ENCODE measurements at regions not wholly inside any gene's neighbourhood (a gene's known extent, or its start where the extent isn't known, plus 50 kb on each side); places are given as distances from the start of the nearest gene placed in this dataset.

- Histone ChIP-seq H3K14ac (ENCODE audit: insufficient read length) (no peak overlapping the region), H3K36me3 (ENCODE audit: control insufficient read depth in 2 of 4, insufficient read depth in 4 of 4, low read length in 3 of 4) (peaks cover 0 to 4% (median 0%) of the 10 kb centered on the region in 4 experiments; a peak in 1 of 8 replicates), H3K23ac (ENCODE audit: insufficient read length) (no peak overlapping the region), H3K56ac (replicated peaks; ENCODE audit: insufficient read length, low read depth, low read length) (no peak overlapping the region), H3K27me3 (replicated peaks in 1 of 4; ENCODE audit: control insufficient read depth in 3 of 4, extremely low read depth in 1 of 4, insufficient read depth in 3 of 4, low read length in 3 of 4) (no peaks in the 10 kb centered on the region), H3K4me3 (ENCODE audit: extremely low read depth in 1 of 4, insufficient read depth in 2 of 4, low read depth in 3 of 4, low read length in 4 of 4) (no peak overlapping the region), H4K8ac (ENCODE audit: extremely low read depth, insufficient read depth, low read length) (no peak overlapping the region), H2BK12ac (ENCODE audit: low read depth, low read length) (no peak overlapping the region), H3K27ac (ENCODE audit: low read depth, low read length) (no peak overlapping the region), H3K4me2 (ENCODE audit: insufficient read depth in 1 of 2, low read depth in 2 of 2, low read length in 2 of 2) (no peak overlapping the region), H3K4me1 (replicated peaks in 1 of 4; ENCODE audit: control insufficient read depth in 3 of 4, insufficient read depth in 4 of 4, low read length in 3 of 4) (peaks cover 0 to 3% (median 0%) of the 10 kb centered on the region in 4 experiments; a peak in 1 of 7 replicates), H3K23me2 (ENCODE audit: low read depth, low read length) (no peaks in the 10 kb centered on the region), H3K4ac (replicated peaks; ENCODE audit: insufficient read length, low read depth, low read length) (no peak overlapping the region), H2BK20ac (ENCODE audit: low read length) (no peak overlapping the region), H2AK5ac (ENCODE audit: low read depth, low read length) (no peak overlapping the region), H2BK5ac (ENCODE audit: low read depth, low read length) (no peak overlapping the region), H3K79me2 (ENCODE audit: control insufficient read depth in 1 of 2, insufficient read depth in 2 of 2, low read length in 2 of 2) (no peaks in the 10 kb centered on the region), H2BK15ac (ENCODE audit: low read length) (no peak overlapping the region), H3K9ac (replicated peaks in 1 of 4; ENCODE audit: extremely low read depth in 1 of 4, low read depth in 3 of 4, low read length in 3 of 4) (no peak overlapping the region), H4K91ac (replicated peaks; ENCODE audit: insufficient read length, low read length) (no peak overlapping the region), H2BK120ac (replicated peaks; ENCODE audit: low read depth, low read length) (no peak overlapping the region), H3K79me1 (ENCODE audit: low read depth, low read length) (no peaks in the 10 kb centered on the region), H4K5ac (ENCODE audit: insufficient read length, low read depth, low read length) (no peak overlapping the region), H4K20me1 (replicated peaks in 1 of 2; ENCODE audit: control insufficient read depth in 1 of 2, insufficient read depth in 2 of 2, low read length in 2 of 2) (no peaks in the 10 kb centered on the region), H3K18ac (ENCODE audit: extremely low read depth, low read length) (no peak overlapping the region), H3K9me3 (ENCODE audit: insufficient read depth in 2 of 2, low read depth in 1 of 2, low read length in 1 of 2) (peaks cover 10 to 14% of the 10 kb centered on the region in 2 experiments), H2AFZ (ENCODE audit: low read length) (no peak overlapping the region)
- DNase-seq (ENCODE audit: low read depth in 1 of 2, low spot score in 2 of 2) (no peak), FAIRE-seq (no peak)
- CTCF ChIA-PET (ENCODE audit: partially characterized antibody), result interaction anchor here (0.8 to 2.0 kb wide), 3 partner anchors 199 to 803 kb away, joined by 3 to 4 read pairs (median 3); no protein-coding TSS in a partner anchor
- POLR2A ChIA-PET (ENCODE audit: partially characterized antibody), result no interaction called here
- TF ChIP-seq CTCF (IDR thresholded peaks at IDR 0.05; ENCODE audit: control extremely low read depth in 1 of 3, insufficient read depth in 1 of 3, low read depth in 1 of 3, low read length in 3 of 3) (peak in 2 of 3 experiments; percentile 25 to 37; a peak in 2 of 4 replicates), RAD21 (IDR thresholded peaks at IDR 0.05 in 1 of 2, conservative IDR thresholded peaks at IDR 0.05 in 1 of 2; ENCODE audit: low read depth in 2 of 2, low read length in 2 of 2) (peak; percentile 54 to 65), SUZ12 (IDR thresholded peaks at IDR 0.05; ENCODE audit: low read length) (no peak), TEAD4 (IDR thresholded peaks at IDR 0.05; ENCODE audit: low read depth, low read length) (peak; percentile 62)
- 24% methylated on average over 1 of the region's 1 CpG; no CpG with 5 or more reads in 1 of the 2 experiments for WGBS, 2 experiments (ENCODE audit: extremely low coverage in 1 of 2, insufficient coverage in 1 of 2, insufficient read length in 1 of 2, insufficient replicate concordance in 2 of 2, low coverage in 1 of 2, low lambda C conversion rate in 2 of 2, missing lambda C conversion rate in 1 of 2)
Measured at GRCh38 chr7:97317575-97317974, 200.1 kb downstream of the SDHAF3 start.
